Astrocyte of the spinal cord (primary cell): ENCODE measurements at regions not wholly inside any gene's neighbourhood (a gene's known extent, or its start where the extent isn't known, plus 50 kb on each side); places are given as distances from the start of the nearest gene placed in this dataset.
"Not testable (repeated sequence)": the region's sequence is repeated elsewhere in the genome, so short reads cannot be mapped to it uniquely, and the experiment has no call there.

ENCODE experiments used
- DNase-seq: peaks from one replicate; pipeline ENCODE4 v3.0.0; 2011; ENCODE audit warnings: low read depth, low spot score
- H3K4me3 ChIP-seq: 2 replicates; pipeline ENCODE4 v1.5.1; 2011; ENCODE audit warnings: low read depth, mild to moderate bottlenecking, low read length, moderate library complexity
- CTCF ChIP-seq: IDR thresholded peaks from 2 replicates; pipeline ENCODE4 v1.5.1; 2012; ENCODE audit warnings: low read depth, mild to moderate bottlenecking, low read length, inconsistent platforms
- in situ Hi-C: cut with HindIII; loops from 2 replicates; pipeline ENCODE4 v1.10.0; 2017; ENCODE audit warnings: low sequenced_read_pairs

GRCh38 chr6:9039258-9039657 lies 603.9 kb upstream of the SLC35B3 start:
- no peak overlapping the region for H3K4me3 ChIP-seq
- DNase-seq, result no peak
- TF ChIP-seq CTCF, result no peak
- in situ Hi-C loops, result no loop called here

- DNase-seq, result no peak
- no peak for TF ChIP-seq CTCF
- in situ Hi-C loops, result no loop called here
- no peak overlapping the region for H3K4me3 ChIP-seq
Observed at GRCh38 chr6:9028086-9028485, 592.7 kb upstream of the SLC35B3 start.

- in situ Hi-C loops, result no loop called here
- no peak overlapping the region for H3K4me3 ChIP-seq
- no peak for DNase-seq
- no peak for TF ChIP-seq CTCF
Observed at GRCh38 chr6:9025796-9026394, 590.5 kb upstream of the SLC35B3 start.

- no peak for TF ChIP-seq CTCF
- in situ Hi-C loops, result no loop called here
- H3K4me3 ChIP-seq, result no peak overlapping the region
- no peak for DNase-seq
Observed at GRCh38 chr6:9025228-9025627, 589.9 kb upstream of the SLC35B3 start.

- H3K4me3 ChIP-seq, DNase-seq, in situ Hi-C loops: not testable (repeated sequence)
Observed at GRCh38 chr6:9024246-9024645, 588.9 kb upstream of the SLC35B3 start.

- no peak for TF ChIP-seq CTCF
- in situ Hi-C loops, result no loop called here
Observed at GRCh38 chr6:9020001-9020400, 584.7 kb upstream of the SLC35B3 start.

GRCh38 chr6:9009931-9010330 lies 574.6 kb upstream of the SLC35B3 start:
- TF ChIP-seq CTCF, result no peak
- in situ Hi-C loops, result no loop called here
- H3K4me3 ChIP-seq, result no peak overlapping the region
- DNase-seq, result no peak

More at GRCh38 chr6:9020001-9020400, 584.7 kb upstream of the SLC35B3 start:
- no peak for DNase-seq
- H3K4me3 ChIP-seq, result no peak overlapping the region
